ENCODE measurements at regions not wholly inside any gene's neighbourhood (a gene's known extent, or its start where the extent isn't known, plus 50 kb on each side); places are given as distances from the start of the nearest gene placed in this dataset.

- no peak for DNase-seq
Observed at GRCh38 chr1:220356981-220357850, 85.0 kb upstream of the RAB3GAP2 start.

GRCh38 chr1:220353229-220354012 is 81.2 kb upstream of the RAB3GAP2 start:
- DNase-seq = no peak

GRCh38 chr1:220348211-220348610 is 76.0 kb upstream of the RAB3GAP2 start:
- no peak for DNase-seq

- peak; percentile 52 for DNase-seq
Observed at GRCh38 chr1:220347654-220348175, 75.5 kb upstream of the RAB3GAP2 start.

GRCh38 chr1:220344745-220345144 is 72.5 kb upstream of the RAB3GAP2 start:
- DNase-seq = no peak

- DNase-seq = peak; percentile 17
Observed at GRCh38 chr1:220342853-220343252, 70.6 kb upstream of the RAB3GAP2 start.

GRCh38 chr1:220341126-220341525 is 68.9 kb upstream of the RAB3GAP2 start:
- no peak for DNase-seq

GRCh38 chr1:220339581-220339980 is 67.3 kb upstream of the RAB3GAP2 start:
- DNase-seq = peak; percentile 32

- no peak for DNase-seq
Observed at GRCh38 chr1:220338759-220339158, 66.5 kb upstream of the RAB3GAP2 start.

- no peak for DNase-seq
Observed at GRCh38 chr1:220336391-220337031, 64.3 kb upstream of the RAB3GAP2 start.

- DNase-seq = no peak
Observed at GRCh38 chr1:220335668-220336067, 63.4 kb upstream of the RAB3GAP2 start.

GRCh38 chr1:220331318-220331717 is 59.1 kb upstream of the RAB3GAP2 start:
- DNase-seq = no peak

GRCh38 chr1:220330265-220330664 is 58.0 kb upstream of the RAB3GAP2 start:
- DNase-seq = no peak

GRCh38 chr1:220327106-220327505 is 54.9 kb upstream of the RAB3GAP2 start:
- DNase-seq = no peak

GRCh38 chr1:220326578-220326977 is 54.3 kb upstream of the RAB3GAP2 start:
- no peak for DNase-seq

- DNase-seq = no peak
Observed at GRCh38 chr1:220325306-220325995, 53.2 kb upstream of the RAB3GAP2 start.

- DNase-seq = no peak
Observed at GRCh38 chr1:220323717-220324116, 51.5 kb upstream of the RAB3GAP2 start.

- no peak for DNase-seq
Observed at GRCh38 chr1:220322570-220322969, 50.3 kb upstream of the RAB3GAP2 start.
